Breast epithelium (tissue), 4 donors: ENCODE measurements at regions not wholly inside any gene's neighbourhood (a gene's known extent, or its start where the extent isn't known, plus 50 kb on each side); places are given as distances from the start of the nearest gene placed in this dataset.

Experiments
- DNase-seq, 2 donors: peaks; one replicate each; pipeline ENCODE4 v3.0.0-alpha.2; 2019; ENCODE audit warnings: low spot score in 2 of 2
- H3K27ac ChIP-seq, 2 donors: fragments of 200-600 bp; sonication (generic) in 1 of 2; one replicate each; pipeline ENCODE4 v1.5.1; 2016 to 2019; ENCODE audit warnings: mild to moderate bottlenecking in 1 of 2
- H3K27me3 ChIP-seq, 2 donors: fragments of 200-600 bp; sonication (generic) in 1 of 2; one replicate each; pipeline versions ENCODE4 v1.5.1 to v1.6.0; 2017 to 2019; ENCODE audit warnings: control low read depth in 1 of 2, mild to moderate bottlenecking in 1 of 2
- H3K36me3 ChIP-seq: fragments of 200-600 bp; one replicate; pipeline ENCODE4 v1.5.1; 2019
- H3K4me1 ChIP-seq, 2 donors: fragments of 200-600 bp; sonication (generic); one replicate each; pipeline ENCODE4 v1.5.1; 2016 to 2019; ENCODE audit warnings: control low read depth in 1 of 2
- H3K4me3 ChIP-seq, 3 donors: fragments of 200-600 bp; sonication (generic); 1 replicate in 2 of 3; 2 replicates in 1 of 3; pipeline ENCODE4 v1.5.1; 2016 to 2019; ENCODE audit warnings: mild to moderate bottlenecking in 3 of 3, moderate library complexity in 2 of 3
- H3K9me3 ChIP-seq, 2 donors: fragments of 200-600 bp; sonication (generic) in 1 of 2; one replicate each; pipeline ENCODE4 v1.5.1; 2016 to 2019; ENCODE audit warnings: control low read depth in 1 of 2
- POLR2A ChIP-seq: fragments of 450-650 bp; IDR thresholded peaks from one replicate; pipeline ENCODE4 v1.6.1; 2016; ENCODE audit warnings: antibody characterized with exemption, mild to moderate bottlenecking, moderate library complexity
- POLR2AphosphoS5 ChIP-seq, 3 donors: sonication (generic); formaldehyde crosslinking; IDR thresholded peaks; one replicate each; pipeline ENCODE4 v1.6.1; 2017; ENCODE audit warnings: antibody characterized with exemption in 3 of 3
- intact Hi-C: fragments of 100-400 bp; cut with DNase I; formaldehyde crosslinking; loops from one replicate; pipeline ENCODE4 v1.15.1; 2023; ENCODE audit warnings: low total_unique reads
- TF ChIP-seq, protein P1 (sequence below), 3 donors: fragments of 450-650 bp; IDR thresholded peaks; one replicate each; pipeline ENCODE4 v1.5.1; 2016 to 2017; ENCODE audit warnings: antibody characterized with exemption in 3 of 3, mild to moderate bottlenecking in 3 of 3, moderate library complexity in 3 of 3

DNA sequence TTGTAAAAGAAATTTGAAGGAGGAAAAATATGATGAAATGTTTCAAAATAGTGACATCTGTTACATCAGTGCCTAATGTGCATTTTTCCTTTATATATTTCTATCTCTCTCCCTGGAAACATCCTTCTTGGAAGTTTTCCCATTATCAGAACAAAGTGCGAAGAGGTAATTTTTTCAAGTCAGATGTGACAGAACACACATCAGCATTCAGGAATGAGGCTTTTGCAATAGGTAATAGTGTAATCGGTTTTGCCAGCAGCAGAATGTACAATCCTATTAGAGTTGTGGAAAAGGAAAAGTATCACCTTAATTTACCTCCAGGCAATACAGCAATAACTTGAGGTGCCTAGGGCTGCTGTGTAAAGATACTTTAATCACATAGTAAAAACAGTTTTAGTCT is 275.8 kb downstream of the FAT3 start:
- no peak for DNase-seq
- no peaks in the 10 kb centered on the region for H3K27me3 ChIP-seq
- no peaks in the 10 kb centered on the region for H3K9me3 ChIP-seq
- no peaks in the 10 kb centered on the region for H3K4me1 ChIP-seq
- H3K27ac ChIP-seq: no peak overlapping the region
- H3K4me3 ChIP-seq: no peak overlapping the region
- no peaks in the 10 kb centered on the region for H3K36me3 ChIP-seq
- TF ChIP-seq POLR2AphosphoS5 (IDR thresholded peaks at IDR 0.05): no peak
- TF ChIP-seq, protein P1, sequence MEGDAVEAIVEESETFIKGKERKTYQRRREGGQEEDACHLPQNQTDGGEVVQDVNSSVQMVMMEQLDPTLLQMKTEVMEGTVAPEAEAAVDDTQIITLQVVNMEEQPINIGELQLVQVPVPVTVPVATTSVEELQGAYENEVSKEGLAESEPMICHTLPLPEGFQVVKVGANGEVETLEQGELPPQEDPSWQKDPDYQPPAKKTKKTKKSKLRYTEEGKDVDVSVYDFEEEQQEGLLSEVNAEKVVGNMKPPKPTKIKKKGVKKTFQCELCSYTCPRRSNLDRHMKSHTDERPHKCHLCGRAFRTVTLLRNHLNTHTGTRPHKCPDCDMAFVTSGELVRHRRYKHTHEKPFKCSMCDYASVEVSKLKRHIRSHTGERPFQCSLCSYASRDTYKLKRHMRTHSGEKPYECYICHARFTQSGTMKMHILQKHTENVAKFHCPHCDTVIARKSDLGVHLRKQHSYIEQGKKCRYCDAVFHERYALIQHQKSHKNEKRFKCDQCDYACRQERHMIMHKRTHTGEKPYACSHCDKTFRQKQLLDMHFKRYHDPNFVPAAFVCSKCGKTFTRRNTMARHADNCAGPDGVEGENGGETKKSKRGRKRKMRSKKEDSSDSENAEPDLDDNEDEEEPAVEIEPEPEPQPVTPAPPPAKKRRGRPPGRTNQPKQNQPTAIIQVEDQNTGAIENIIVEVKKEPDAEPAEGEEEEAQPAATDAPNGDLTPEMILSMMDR (IDR thresholded peaks at IDR 0.05): no peak
- TF ChIP-seq POLR2A: no peak
- intact Hi-C loops: no loop called here

DNA sequence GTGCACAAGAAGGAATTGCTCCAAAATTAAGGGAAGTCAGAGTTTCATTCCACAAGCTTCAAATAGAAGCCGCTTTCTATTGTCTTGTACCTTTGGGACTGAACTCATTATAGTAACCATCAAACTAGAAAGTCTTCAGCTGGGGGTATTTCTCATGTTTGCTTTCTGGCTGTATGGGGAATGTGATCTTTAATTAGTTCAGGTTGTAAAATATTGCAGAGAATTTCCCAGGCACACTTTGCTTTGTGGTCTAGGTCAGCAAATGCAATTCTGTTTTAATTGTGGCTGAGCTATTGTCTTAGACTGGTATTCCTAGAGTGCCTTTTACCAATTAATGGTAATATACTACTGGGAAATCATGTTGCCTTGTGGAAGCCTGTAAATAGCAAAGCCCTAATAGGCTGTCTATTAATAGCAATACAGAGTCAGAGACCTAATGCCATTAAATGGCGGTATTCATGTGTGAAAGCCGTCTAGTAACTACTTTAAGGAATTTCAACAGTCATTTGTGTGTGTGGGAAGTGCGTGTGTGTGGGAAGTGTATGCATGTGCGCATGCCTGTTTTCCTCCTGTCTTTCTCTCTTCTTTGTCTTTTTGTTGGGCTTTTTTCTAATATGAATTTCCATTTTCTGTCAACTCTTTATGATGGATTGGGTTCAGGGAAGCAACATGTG is 276.6 kb downstream of the FAT3 start:
- Histone ChIP-seq H3K4me1 (no peaks in the 10 kb centered on the region), H3K36me3 (no peaks in the 10 kb centered on the region), H3K27me3 (no peaks in the 10 kb centered on the region), H3K27ac (no peak overlapping the region), H3K4me3 (no peak overlapping the region), H3K9me3 (no peaks in the 10 kb centered on the region)
- intact Hi-C loops: no loop called here
- no peak for DNase-seq
- TF ChIP-seq, protein P1 (IDR thresholded peaks at IDR 0.05): no peak
- no peak for TF ChIP-seq POLR2AphosphoS5 (IDR thresholded peaks at IDR 0.05)
- TF ChIP-seq POLR2A: no peak

DNA sequence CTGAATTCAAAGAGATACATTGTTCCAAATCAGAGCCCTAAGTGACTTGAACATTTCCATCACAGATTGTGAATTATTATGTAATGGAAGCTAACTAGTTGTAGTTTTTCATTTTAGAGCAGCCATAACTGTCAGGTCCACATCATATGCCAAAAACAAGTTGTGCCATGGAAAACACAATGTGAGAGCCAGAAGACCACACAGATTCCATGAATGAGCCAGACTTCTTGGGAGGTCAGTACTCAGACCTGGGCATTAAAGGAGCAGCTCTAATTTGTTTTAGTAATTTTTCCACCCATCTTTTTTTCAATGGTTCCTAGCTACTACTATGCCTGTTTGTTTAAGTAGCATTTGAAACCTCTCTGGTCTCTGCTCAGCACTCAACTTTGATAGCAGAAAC is 279.4 kb downstream of the FAT3 start:
- DNase-seq: no peak
- H3K27me3 ChIP-seq: no peaks in the 10 kb centered on the region
- TF ChIP-seq POLR2A (no peak), POLR2AphosphoS5 (IDR thresholded peaks at IDR 0.05) (no peak)
- TF ChIP-seq, protein P1 (IDR thresholded peaks at IDR 0.05): no peak
- no peaks in the 10 kb centered on the region for H3K9me3 ChIP-seq
- H3K36me3 ChIP-seq: no peaks in the 10 kb centered on the region
- H3K4me1 ChIP-seq: no peaks in the 10 kb centered on the region
- no peak overlapping the region for H3K27ac ChIP-seq
- intact Hi-C loops: no loop called here
- no peak overlapping the region for H3K4me3 ChIP-seq

DNA sequence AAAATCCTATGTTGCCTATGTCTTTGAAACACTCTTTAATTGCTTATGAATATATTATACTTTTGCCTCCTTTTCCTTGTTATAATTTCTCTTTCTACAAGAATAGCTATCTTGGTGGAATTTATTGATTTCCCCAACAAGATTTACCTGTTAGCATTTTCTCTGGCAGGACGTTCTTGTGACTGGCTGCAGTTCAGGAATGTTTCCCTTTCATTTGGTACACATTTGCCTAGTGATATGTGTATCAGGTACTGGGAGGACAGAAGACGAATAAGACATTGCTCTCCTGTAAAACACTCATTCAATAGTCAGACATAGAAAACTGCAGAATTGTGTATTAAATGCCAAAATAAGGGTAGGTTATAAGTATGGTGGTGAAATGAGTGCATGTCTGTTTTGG is 279.9 kb downstream of the FAT3 start:
- H3K36me3 ChIP-seq: no peaks in the 10 kb centered on the region
- no peaks in the 10 kb centered on the region for H3K4me1 ChIP-seq
- H3K9me3 ChIP-seq: no peaks in the 10 kb centered on the region
- TF ChIP-seq, protein P1 (IDR thresholded peaks at IDR 0.05): no peak
- TF ChIP-seq POLR2AphosphoS5 (IDR thresholded peaks at IDR 0.05) (no peak), POLR2A (no peak)
- no peak overlapping the region for H3K27ac ChIP-seq
- H3K27me3 ChIP-seq: no peaks in the 10 kb centered on the region
- H3K4me3 ChIP-seq: no peak overlapping the region
- intact Hi-C loops: no loop called here
- DNase-seq: no peak

DNA sequence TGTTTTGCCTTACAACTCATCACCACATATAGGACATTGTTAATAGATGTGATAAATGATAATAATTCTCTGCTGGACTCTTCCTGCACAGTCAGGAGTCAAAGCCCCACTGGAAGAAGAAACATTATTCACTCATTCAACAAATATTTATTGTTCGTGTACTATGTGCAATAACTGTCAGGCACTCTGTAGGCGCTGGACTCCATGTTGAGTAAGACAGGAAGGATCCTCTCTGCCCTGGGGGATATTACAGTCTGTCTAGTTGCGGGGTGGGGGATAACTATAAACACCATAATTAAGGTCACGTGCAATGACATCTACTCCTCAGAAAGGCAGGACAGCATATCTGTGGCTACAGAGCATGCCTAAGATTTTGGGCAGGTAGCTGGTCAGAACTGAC is 281.1 kb downstream of the FAT3 start:
- DNase-seq: no peak
- H3K4me1 ChIP-seq: no peaks in the 10 kb centered on the region
- H3K4me3 ChIP-seq: no peak overlapping the region
- TF ChIP-seq, protein P1 (IDR thresholded peaks at IDR 0.05): no peak
- TF ChIP-seq POLR2A (no peak), POLR2AphosphoS5 (IDR thresholded peaks at IDR 0.05) (no peak)
- no peaks in the 10 kb centered on the region for H3K27me3 ChIP-seq
- H3K27ac ChIP-seq: no peak overlapping the region
- no peaks in the 10 kb centered on the region for H3K36me3 ChIP-seq
- H3K9me3 ChIP-seq: no peaks in the 10 kb centered on the region
- intact Hi-C loops: no loop called here
